ENCODE measurements at regions not wholly inside any gene's neighbourhood (a gene's known extent, or its start where the extent isn't known, plus 50 kb on each side); places are given as distances from the start of the nearest gene placed in this dataset.
"Not testable (repeated sequence)": the region's sequence is repeated elsewhere in the genome, so short reads cannot be mapped to it uniquely, and the experiment has no call there.

DNA sequence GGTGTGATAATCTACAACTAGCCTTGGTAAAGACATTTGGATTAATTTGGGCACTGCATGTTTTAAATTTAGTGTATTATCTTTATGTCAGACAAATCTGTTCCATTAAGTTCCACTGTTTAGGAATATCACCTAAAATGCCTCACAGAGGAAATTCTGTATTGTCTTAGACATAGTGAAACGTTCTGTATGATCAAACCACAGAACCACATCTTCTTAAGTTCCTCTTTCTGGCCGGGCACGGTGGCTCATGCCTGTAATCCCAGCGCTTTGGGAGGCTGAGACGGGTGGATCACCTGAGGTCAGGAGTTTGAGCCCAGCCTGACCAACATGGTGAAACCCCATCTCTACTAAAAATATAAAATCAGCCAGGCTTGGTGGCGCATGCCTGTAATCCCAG lies 475.3 kb upstream of the CCDC179 start:
- TF ChIP-seq, protein P1, sequence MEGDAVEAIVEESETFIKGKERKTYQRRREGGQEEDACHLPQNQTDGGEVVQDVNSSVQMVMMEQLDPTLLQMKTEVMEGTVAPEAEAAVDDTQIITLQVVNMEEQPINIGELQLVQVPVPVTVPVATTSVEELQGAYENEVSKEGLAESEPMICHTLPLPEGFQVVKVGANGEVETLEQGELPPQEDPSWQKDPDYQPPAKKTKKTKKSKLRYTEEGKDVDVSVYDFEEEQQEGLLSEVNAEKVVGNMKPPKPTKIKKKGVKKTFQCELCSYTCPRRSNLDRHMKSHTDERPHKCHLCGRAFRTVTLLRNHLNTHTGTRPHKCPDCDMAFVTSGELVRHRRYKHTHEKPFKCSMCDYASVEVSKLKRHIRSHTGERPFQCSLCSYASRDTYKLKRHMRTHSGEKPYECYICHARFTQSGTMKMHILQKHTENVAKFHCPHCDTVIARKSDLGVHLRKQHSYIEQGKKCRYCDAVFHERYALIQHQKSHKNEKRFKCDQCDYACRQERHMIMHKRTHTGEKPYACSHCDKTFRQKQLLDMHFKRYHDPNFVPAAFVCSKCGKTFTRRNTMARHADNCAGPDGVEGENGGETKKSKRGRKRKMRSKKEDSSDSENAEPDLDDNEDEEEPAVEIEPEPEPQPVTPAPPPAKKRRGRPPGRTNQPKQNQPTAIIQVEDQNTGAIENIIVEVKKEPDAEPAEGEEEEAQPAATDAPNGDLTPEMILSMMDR (conservative IDR thresholded peaks at IDR 0.05; ENCODE audit: low read depth, low read length) = not testable (repeated sequence)
- not testable (repeated sequence) for TF ChIP-seq EZH2 (IDR thresholded peaks at IDR 0.05; ENCODE audit: borderline replicate concordance, low read depth, low read length, poor library complexity, severe bottlenecking)
